Kidney (tissue), 13 donors: ENCODE measurements at regions not wholly inside any gene's neighbourhood (a gene's known extent, or its start where the extent isn't known, plus 50 kb on each side); places are given as distances from the start of the nearest gene placed in this dataset.

ENCODE experiments used
- DNase-seq, 5 donors: peaks; one replicate each; pipeline ENCODE4 v3.0.0-alpha.2; 2013 to 2020
- FAIRE-seq: peaks from 2 replicates; lab custom pipeline; 2012; peaks lifted over from hg19 to GRCh38; lab: Jason Lieb, UNC
- H3K27ac ChIP-seq, 2 donors: one replicate each; pipeline ENCODE4 v1.7.0; 2013; ENCODE audit warnings: low read depth in 2 of 2, low read length in 2 of 2, inconsistent platforms in 1 of 2
- H3K27me3 ChIP-seq: one replicate; pipeline ENCODE4 v1.7.1; 2013; ENCODE audit warnings: low read length, inconsistent platforms; ENCODE audit not compliant: control insufficient read depth, insufficient read depth
- H3K36me3 ChIP-seq, 3 donors: one replicate each; pipeline versions ENCODE4 v1.7.0 to v1.7.1; 2013; ENCODE audit warnings: low read length in 3 of 3, control low read depth in 1 of 3, inconsistent platforms in 1 of 3; ENCODE audit not compliant: insufficient read depth in 3 of 3, control insufficient read depth in 2 of 3
- H3K4me1 ChIP-seq, 3 donors: one replicate each; pipeline versions ENCODE4 v1.7.0 to v1.7.1; 2013; ENCODE audit warnings: low read length in 3 of 3, inconsistent platforms in 1 of 3, low read depth in 1 of 3; ENCODE audit not compliant: control insufficient read depth in 2 of 3, insufficient read depth in 2 of 3
- H3K4me3 ChIP-seq, 3 donors: one replicate each; pipeline versions ENCODE4 v1.7.0 to v1.8.1; 2013; ENCODE audit warnings: low read length in 3 of 3, control low read depth in 1 of 3, inconsistent platforms in 1 of 3
- H3K9ac ChIP-seq, 3 donors: one replicate each; pipeline versions ENCODE4 v1.7.0 to v1.7.1; 2013; ENCODE audit warnings: low read length in 3 of 3, control low read depth in 1 of 3, inconsistent platforms in 1 of 3
- H3K9me3 ChIP-seq, 3 donors: one replicate each; pipeline versions ENCODE4 v1.7.0 to v1.7.1; 2013; ENCODE audit warnings: low read length in 3 of 3, control low read depth in 1 of 3, inconsistent platforms in 1 of 3; ENCODE audit not compliant: control insufficient read depth in 2 of 3, insufficient read depth in 1 of 3
- CTCF ChIP-seq: IDR thresholded peaks from 3 replicates; pipeline ENCODE4 v1.5.1; 2012; ENCODE audit warnings: mild to moderate bottlenecking, moderate library complexity, borderline replicate concordance; ENCODE audit not compliant: insufficient read depth; ENCODE audit errors: extremely low read depth
- intact Hi-C: fragments of 100-400 bp; cut with DNase I; formaldehyde crosslinking; loops from one replicate; pipeline ENCODE4 v1.11.1; 2022
- donor health status: control.
- donor health status: control.
- donor health status: control.
- donor health status: control.
- donor health status: control.
- donor health status: DM: yes; HTN: yes; CAD: no.
- donor health status: Normal renal cell carcinoma (clear cell type).

- Histone ChIP-seq H3K9me3 (no peaks in the 10 kb centered on the region), H3K27me3 (no peaks in the 10 kb centered on the region), H3K27ac (no peak overlapping the region), H3K4me3 (no peak overlapping the region), H3K4me1 (peaks cover 2 to 7% (median 7%) of the 10 kb centered on the region in 3 donors), H3K36me3 (no peaks in the 10 kb centered on the region), H3K9ac (no peak overlapping the region)
- no peak for FAIRE-seq
- intact Hi-C loops: no loop called here
- DNase-seq: no peak
- TF ChIP-seq CTCF: no peak
These were observed 66.5 kb downstream of the AVPR1A start for GRCh38 chr12:63084501-63084900.

- intact Hi-C loops: no loop called here
- FAIRE-seq: no peak
These were observed 68.0 kb downstream of the AVPR1A start for GRCh38 chr12:63083046-63083445.

GRCh38 chr12:63079791-63080502, 71.1 kb downstream of the AVPR1A start:
- Histone ChIP-seq H3K27me3 (no peaks in the 10 kb centered on the region), H3K27ac (peak overlapping the region; percentile 0 to 8), H3K36me3 (no peaks in the 10 kb centered on the region), H3K9me3 (no peaks in the 10 kb centered on the region), H3K4me1 (peaks cover 2 to 3% (median 3%) of the 10 kb centered on the region in 3 donors), H3K9ac (no peak overlapping the region), H3K4me3 (no peak overlapping the region)
- no peak for TF ChIP-seq CTCF
- intact Hi-C loops: no loop called here
- DNase-seq: peak in 4 of 5 donors; percentile 37 to 80 (median 61)
- no peak for FAIRE-seq

More at GRCh38 chr12:63083046-63083445, 68.0 kb downstream of the AVPR1A start:
- Histone ChIP-seq H3K4me1 (peaks cover 2 to 7% (median 7%) of the 10 kb centered on the region in 3 donors), H3K9me3 (no peaks in the 10 kb centered on the region), H3K27me3 (no peaks in the 10 kb centered on the region), H3K4me3 (no peak overlapping the region), H3K36me3 (no peaks in the 10 kb centered on the region), H3K27ac (no peak overlapping the region), H3K9ac (no peak overlapping the region)
- no peak for TF ChIP-seq CTCF
- DNase-seq: peak in 1 of 5 donors; percentile 14
